ENCODE measurements at regions not wholly inside any gene's neighbourhood (a gene's known extent, or its start where the extent isn't known, plus 50 kb on each side); places are given as distances from the start of the nearest gene placed in this dataset.
"Not testable (repeated sequence)": the region's sequence is repeated elsewhere in the genome, so short reads cannot be mapped to it uniquely, and the experiment has no call there.

DNA sequence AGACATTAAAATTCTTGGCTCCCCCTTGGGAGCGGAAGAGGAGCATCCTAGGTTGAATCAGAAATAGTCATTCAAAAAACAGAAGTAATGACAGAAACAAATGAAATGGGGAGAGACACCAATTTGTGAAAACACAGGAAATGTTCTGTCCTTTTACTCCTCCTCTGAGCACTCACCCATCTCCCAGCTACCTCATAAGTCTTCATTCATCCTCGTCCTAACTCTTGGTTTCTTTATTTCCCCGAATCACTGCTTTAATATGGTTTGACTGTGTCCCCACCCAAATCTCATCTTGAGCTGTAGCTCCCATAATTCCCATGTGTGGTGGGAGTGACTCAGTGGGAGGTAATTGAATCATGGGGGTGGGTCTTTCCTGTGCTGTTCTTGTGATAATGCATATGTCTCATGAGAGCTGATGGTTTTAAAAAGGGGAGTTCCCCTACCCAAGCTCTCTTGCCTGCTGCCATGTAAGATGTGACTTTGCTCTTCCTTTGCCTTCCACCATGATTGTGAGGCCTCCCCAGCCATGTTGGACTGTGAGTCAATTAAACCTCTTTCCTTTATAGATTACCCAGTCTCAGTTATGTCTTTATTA is 579.7 kb upstream of the CBLB start:
- TF ChIP-seq, protein P1, sequence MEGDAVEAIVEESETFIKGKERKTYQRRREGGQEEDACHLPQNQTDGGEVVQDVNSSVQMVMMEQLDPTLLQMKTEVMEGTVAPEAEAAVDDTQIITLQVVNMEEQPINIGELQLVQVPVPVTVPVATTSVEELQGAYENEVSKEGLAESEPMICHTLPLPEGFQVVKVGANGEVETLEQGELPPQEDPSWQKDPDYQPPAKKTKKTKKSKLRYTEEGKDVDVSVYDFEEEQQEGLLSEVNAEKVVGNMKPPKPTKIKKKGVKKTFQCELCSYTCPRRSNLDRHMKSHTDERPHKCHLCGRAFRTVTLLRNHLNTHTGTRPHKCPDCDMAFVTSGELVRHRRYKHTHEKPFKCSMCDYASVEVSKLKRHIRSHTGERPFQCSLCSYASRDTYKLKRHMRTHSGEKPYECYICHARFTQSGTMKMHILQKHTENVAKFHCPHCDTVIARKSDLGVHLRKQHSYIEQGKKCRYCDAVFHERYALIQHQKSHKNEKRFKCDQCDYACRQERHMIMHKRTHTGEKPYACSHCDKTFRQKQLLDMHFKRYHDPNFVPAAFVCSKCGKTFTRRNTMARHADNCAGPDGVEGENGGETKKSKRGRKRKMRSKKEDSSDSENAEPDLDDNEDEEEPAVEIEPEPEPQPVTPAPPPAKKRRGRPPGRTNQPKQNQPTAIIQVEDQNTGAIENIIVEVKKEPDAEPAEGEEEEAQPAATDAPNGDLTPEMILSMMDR (IDR thresholded peaks at IDR 0.05): not testable (repeated sequence)
- not testable (repeated sequence) for TF ChIP-seq POLR2A (IDR thresholded peaks at IDR 0.05)
